ENCODE measurements at regions not wholly inside any gene's neighbourhood (a gene's known extent, or its start where the extent isn't known, plus 50 kb on each side); places are given as distances from the start of the nearest gene placed in this dataset.
"Not testable (repeated sequence)": the region's sequence is repeated elsewhere in the genome, so short reads cannot be mapped to it uniquely, and the experiment has no call there.

GRCh38 chr16:51869176-51869575 lies 677.8 kb downstream of the TOX3 start:
- no peak for DNase-seq (ENCODE audit: extremely low read depth in 1 of 2, low read depth in 1 of 2)

- no peak for DNase-seq (ENCODE audit: extremely low read depth in 1 of 2, low read depth in 1 of 2)
These were observed 678.3 kb downstream of the TOX3 start for GRCh38 chr16:51868631-51869030.

GRCh38 chr16:51867386-51868065 lies 679.4 kb downstream of the TOX3 start:
- no peak for DNase-seq (ENCODE audit: extremely low read depth in 1 of 2, low read depth in 1 of 2)

- no peak for DNase-seq (ENCODE audit: extremely low read depth in 1 of 2, low read depth in 1 of 2)
These were observed 682.4 kb downstream of the TOX3 start for GRCh38 chr16:51864575-51864974.

- DNase-seq (ENCODE audit: extremely low read depth in 1 of 2, low read depth in 1 of 2) = no peak
These were observed 692.5 kb downstream of the TOX3 start for GRCh38 chr16:51854401-51854951.

GRCh38 chr16:51853586-51853985 lies 693.4 kb downstream of the TOX3 start:
- DNase-seq (ENCODE audit: extremely low read depth in 1 of 2, low read depth in 1 of 2) = no peak

GRCh38 chr16:51852892-51853291 lies 694.1 kb downstream of the TOX3 start:
- no peak for DNase-seq (ENCODE audit: extremely low read depth in 1 of 2, low read depth in 1 of 2)

GRCh38 chr16:51851111-51851510 lies 695.8 kb downstream of the TOX3 start:
- DNase-seq (ENCODE audit: extremely low read depth in 1 of 2, low read depth in 1 of 2) = no peak

GRCh38 chr16:51849715-51850114 lies 697.2 kb downstream of the TOX3 start:
- DNase-seq (ENCODE audit: extremely low read depth in 1 of 2, low read depth in 1 of 2) = no peak

GRCh38 chr16:51845586-51846305 lies 694.7 kb upstream of the SALL1 start:
- no peak for DNase-seq (ENCODE audit: extremely low read depth in 1 of 2, low read depth in 1 of 2)

- no peak for DNase-seq (ENCODE audit: extremely low read depth in 1 of 2, low read depth in 1 of 2)
These were observed 688.8 kb upstream of the SALL1 start for GRCh38 chr16:51839727-51840462.

- no peak for DNase-seq (ENCODE audit: extremely low read depth in 1 of 2, low read depth in 1 of 2)
These were observed 683.7 kb upstream of the SALL1 start for GRCh38 chr16:51834794-51835193.

GRCh38 chr16:51834133-51834532 lies 683.1 kb upstream of the SALL1 start:
- no peak for DNase-seq (ENCODE audit: extremely low read depth in 1 of 2, low read depth in 1 of 2)

GRCh38 chr16:51831595-51832367 lies 680.7 kb upstream of the SALL1 start:
- DNase-seq (ENCODE audit: extremely low read depth in 1 of 2, low read depth in 1 of 2) = no peak

- DNase-seq (ENCODE audit: extremely low read depth in 1 of 2, low read depth in 1 of 2) = not testable (repeated sequence)
These were observed 680.0 kb upstream of the SALL1 start for GRCh38 chr16:51831034-51831433.

GRCh38 chr16:51825779-51826178 lies 674.7 kb upstream of the SALL1 start:
- DNase-seq (ENCODE audit: extremely low read depth in 1 of 2, low read depth in 1 of 2) = no peak

GRCh38 chr16:51822471-51822870 lies 671.4 kb upstream of the SALL1 start:
- no peak for DNase-seq (ENCODE audit: extremely low read depth in 1 of 2, low read depth in 1 of 2)

GRCh38 chr16:51821527-51821926 lies 670.5 kb upstream of the SALL1 start:
- no peak for DNase-seq (ENCODE audit: extremely low read depth in 1 of 2, low read depth in 1 of 2)

GRCh38 chr16:51820176-51820575 lies 669.1 kb upstream of the SALL1 start:
- DNase-seq (ENCODE audit: extremely low read depth in 1 of 2, low read depth in 1 of 2) = no peak

GRCh38 chr16:51818342-51818944 lies 667.4 kb upstream of the SALL1 start:
- no peak for DNase-seq (ENCODE audit: extremely low read depth in 1 of 2, low read depth in 1 of 2)
